Fibroblast of villous mesenchyme (primary cell): ENCODE measurements at regions not wholly inside any gene's neighbourhood (a gene's known extent, or its start where the extent isn't known, plus 50 kb on each side); places are given as distances from the start of the nearest gene placed in this dataset.

Experiments used
- DNase-seq: peaks from one replicate; pipeline ENCODE4 v3.0.0-alpha.2; 2010; ENCODE audit warnings: low read depth
- H3K4me3 ChIP-seq: 2 replicates; pipeline ENCODE4 v1.5.1; 2011; ENCODE audit warnings: low read depth, mild to moderate bottlenecking, low read length
- CTCF ChIP-seq: IDR thresholded peaks from 2 replicates; pipeline ENCODE4 v1.5.1; 2012; ENCODE audit warnings: low read depth, mild to moderate bottlenecking, low read length; ENCODE audit not compliant: insufficient read depth

- DNase-seq, result no peak
- H3K4me3 ChIP-seq, result no peak overlapping the region
- no peak for TF ChIP-seq CTCF
Observed at GRCh38 chr22:34116126-34116525, 195.8 kb upstream of the LARGE1 start.

GRCh38 chr22:34122042-34122441 is 201.8 kb upstream of the LARGE1 start:
- TF ChIP-seq CTCF, result no peak
- no peak for DNase-seq
- no peak overlapping the region for H3K4me3 ChIP-seq

- H3K4me3 ChIP-seq, result no peak overlapping the region
- DNase-seq, result no peak
- no peak for TF ChIP-seq CTCF
Observed at GRCh38 chr22:34129691-34130486, 209.6 kb upstream of the LARGE1 start.

- DNase-seq, result no peak
- no peak for TF ChIP-seq CTCF
- no peak overlapping the region for H3K4me3 ChIP-seq
Observed at GRCh38 chr22:34135749-34136148, 215.5 kb upstream of the LARGE1 start.

GRCh38 chr22:34150023-34150422 is 229.7 kb upstream of the LARGE1 start:
- TF ChIP-seq CTCF, result no peak
- no peak overlapping the region for H3K4me3 ChIP-seq
- no peak for DNase-seq

GRCh38 chr22:34159491-34159890 is 239.2 kb upstream of the LARGE1 start:
- DNase-seq, result no peak
- TF ChIP-seq CTCF, result no peak
- H3K4me3 ChIP-seq, result no peak overlapping the region
